DMS153 treated with DMSO at 0.1 percent for 48 hours (cell line): ENCODE measurements at regions not wholly inside any gene's neighbourhood (a gene's known extent, or its start where the extent isn't known, plus 50 kb on each side); places are given as distances from the start of the nearest gene placed in this dataset.
A peak's percentile ranks its signal among the peaks of the same experiment; 100 is the strongest.

Experiments used
- DNase-seq: peaks from one replicate; lab custom pipeline; 2025; ENCODE audit not compliant: unreplicated experiment; lab: John Stamatoyannopoulos, UW

DNA sequence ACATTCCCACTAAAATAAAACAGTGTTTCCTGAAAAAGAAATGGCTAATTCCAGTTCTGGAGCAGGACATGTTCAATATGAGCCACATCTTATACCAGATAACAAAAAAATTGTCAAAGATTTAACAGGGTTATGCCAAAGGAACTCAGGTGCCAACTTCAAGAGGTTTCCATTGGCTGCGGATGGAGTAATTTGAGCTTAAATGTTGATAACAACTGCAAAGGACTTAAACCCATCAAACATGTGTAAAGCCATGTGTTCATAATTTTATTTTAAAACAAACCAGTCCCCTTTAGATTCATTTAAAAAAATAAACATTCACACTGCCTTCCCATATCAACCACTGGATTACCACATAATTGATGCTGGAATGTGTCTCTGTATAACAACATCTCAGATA lies 156.4 kb upstream of the PCDH18 start:
- no peak for DNase-seq

GRCh38 chr4:137685357-137685756 lies 153.1 kb upstream of the PCDH18 start:
- DNase-seq: no peak

DNA sequence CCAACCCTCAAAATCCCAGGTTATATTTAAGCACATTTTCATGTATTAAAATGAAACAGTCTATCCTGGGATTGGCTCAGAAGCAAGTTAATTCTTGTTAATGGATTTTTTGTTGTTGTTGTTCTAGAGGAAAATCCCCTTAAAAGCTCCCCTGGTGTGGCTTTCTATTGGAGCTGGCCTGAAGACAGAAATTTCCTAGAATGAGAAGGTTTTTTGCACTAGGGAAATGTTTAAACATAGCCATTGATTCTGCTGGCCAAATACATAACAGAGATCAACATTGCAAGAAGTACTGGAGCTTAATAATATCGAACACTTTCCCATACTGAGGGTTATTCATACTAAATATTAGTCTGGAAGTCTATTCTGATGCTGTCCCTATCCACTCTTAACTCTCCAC lies 148.8 kb upstream of the PCDH18 start:
- no peak for DNase-seq

DNA sequence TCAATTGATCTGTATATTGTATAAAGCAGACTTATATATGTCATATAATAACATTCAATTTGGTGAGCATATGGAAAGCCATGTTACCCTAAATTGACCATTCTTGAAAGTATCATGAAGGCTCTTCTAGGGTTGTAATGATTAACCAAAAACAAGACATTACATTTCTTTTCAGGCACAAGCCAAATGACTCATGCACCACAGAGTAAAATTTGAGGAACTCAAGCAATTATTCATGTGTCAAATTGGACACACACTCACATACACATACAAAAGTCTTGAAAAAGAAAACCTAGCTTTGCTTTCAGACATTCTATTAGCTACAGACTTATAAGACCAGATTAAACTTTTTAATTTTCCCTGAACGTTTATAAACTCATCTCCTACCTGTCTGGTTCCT lies 146.5 kb upstream of the PCDH18 start:
- DNase-seq: no peak

DNA sequence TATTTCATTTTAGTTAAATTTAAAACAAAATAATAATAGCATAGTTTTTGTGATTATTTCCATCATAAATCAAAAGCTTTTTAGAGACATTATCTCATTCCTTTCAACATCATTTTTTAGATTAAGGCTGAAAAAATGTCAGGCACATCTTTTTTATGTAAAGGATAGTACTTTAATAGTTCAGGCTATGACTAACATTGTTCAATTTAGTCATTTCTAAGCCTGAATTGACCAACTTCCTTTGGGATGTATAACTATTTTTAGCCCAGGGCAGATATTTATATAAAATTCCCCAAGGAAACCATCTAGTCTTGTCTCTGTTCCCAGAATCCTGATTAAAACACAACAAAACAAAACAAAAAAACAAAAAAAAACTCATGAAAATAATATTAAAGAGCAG lies 145.6 kb upstream of the PCDH18 start:
- no peak for DNase-seq

GRCh38 chr4:137676357-137676998 lies 144.2 kb upstream of the PCDH18 start:
- no peak for DNase-seq

DNA sequence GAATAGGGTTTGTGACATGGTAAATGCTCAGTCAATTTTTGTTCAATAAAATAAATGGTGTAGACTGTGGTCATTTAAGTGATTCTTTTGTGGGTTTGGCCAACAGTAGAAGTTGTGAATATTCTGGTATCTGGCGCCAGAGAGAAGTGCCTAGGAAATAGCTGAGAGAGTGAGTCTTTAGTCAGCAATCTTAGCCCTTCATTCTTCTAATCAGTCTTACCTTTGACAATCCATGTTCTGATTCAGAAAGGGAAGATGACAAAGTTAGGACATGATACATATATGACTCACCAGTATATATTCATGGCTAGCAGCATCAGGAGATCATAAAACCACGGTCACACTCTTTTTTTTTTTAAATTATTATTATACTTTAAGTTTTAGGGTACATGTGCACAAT lies 141.8 kb upstream of the PCDH18 start:
- no peak for DNase-seq

GRCh38 chr4:137668885-137669545 lies 136.7 kb upstream of the PCDH18 start:
- DNase-seq: no peak

DNA sequence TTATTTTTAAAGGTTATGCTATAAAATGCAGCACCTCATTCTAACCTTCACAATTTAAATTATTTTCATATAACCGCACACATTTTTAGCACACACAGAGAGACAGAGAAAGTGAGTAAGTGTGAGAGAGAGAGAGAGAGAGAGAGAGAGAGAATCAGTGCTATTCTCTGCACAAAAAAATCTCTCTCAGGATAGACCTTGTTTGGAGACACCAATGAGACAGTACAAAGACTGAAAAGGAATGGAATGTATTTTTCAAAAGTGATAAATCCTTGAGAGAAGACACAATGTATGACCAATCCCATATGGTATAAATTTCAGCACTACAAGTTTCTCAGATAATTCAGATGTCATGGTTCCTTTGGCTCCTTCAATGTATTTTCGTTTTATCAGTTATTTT lies 132.1 kb upstream of the PCDH18 start:
- no peak for DNase-seq

DNA sequence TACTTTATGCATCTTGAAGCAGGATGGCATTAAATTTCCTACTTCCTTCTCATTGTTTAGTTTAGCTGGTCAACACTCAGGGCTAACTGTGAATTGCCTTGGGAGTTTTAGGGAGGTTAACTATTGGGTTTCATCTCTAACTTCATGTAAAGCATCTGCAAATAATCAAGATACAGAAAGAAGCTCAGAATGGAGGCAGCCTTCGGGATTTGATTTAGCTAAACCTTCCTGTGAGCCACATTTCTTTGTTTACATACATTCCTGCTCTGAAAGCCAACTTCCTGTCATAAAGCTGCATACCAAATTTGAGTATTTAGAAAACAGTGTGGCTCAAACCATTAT lies 131.7 kb upstream of the PCDH18 start:
- DNase-seq: peak; percentile 10

DNA sequence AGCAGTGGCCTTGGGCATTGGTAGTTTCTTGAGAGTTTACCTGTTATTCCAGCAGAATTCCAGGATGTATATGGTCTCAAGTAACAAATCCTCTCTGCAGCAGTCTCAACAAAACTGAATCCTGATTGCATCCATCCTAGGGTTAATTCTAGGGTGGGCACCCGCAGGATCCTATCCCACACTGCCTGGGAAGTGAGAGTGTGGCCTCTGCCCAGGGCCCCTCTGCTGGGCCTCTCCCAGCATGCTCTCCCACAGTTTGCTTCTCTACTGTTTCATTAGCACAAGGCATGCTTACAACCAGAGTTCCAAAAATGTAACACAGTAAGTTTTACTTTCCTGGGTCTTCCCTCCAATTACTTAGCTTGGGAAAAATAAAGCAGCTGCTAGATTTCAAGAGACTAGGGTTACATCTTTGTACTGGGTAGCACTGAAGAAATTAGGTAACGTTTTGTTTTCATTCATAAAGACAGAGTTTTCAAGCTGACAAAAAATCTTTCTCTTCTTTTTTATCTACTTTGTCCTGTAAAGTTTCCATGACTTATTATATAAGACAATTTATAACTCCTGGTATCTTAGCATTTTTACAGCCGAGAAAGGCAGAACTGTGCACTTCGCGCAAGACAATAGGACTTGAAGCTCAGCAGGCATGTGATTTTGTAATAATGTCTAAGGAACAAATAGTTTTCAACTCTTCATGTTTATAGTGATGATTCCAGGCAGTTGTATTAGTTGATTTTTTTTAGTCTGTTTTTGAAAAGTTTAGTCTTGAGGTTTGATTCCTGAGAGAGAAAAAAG lies 131.2 kb upstream of the PCDH18 start:
- no peak for DNase-seq

DNA sequence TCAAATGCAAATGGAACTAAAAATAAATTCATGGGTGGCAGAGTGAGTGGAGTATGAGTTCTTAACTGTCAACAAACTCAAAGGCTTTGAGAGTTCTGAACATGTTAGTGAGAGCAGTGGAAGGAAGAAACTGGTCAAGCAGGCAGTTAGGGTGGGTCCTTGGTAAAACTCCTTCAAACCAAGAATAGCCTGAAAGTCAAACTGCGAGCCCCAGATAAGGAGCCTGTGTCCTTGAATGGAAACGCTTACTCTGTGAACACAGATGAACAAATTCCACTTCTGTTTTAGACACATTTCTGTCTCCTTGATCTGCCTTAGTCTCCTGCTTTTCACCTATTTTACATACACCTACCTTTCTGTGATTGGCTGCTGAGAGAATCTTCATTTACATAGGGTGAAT lies 129.4 kb upstream of the PCDH18 start:
- DNase-seq: no peak

- no peak for DNase-seq
Measured at GRCh38 chr4:137660211-137660610, 127.9 kb upstream of the PCDH18 start.

GRCh38 chr4:137659431-137659830 lies 127.1 kb upstream of the PCDH18 start:
- DNase-seq: no peak

- no peak for DNase-seq
Measured at GRCh38 chr4:137656661-137657060, 124.4 kb upstream of the PCDH18 start.

DNA sequence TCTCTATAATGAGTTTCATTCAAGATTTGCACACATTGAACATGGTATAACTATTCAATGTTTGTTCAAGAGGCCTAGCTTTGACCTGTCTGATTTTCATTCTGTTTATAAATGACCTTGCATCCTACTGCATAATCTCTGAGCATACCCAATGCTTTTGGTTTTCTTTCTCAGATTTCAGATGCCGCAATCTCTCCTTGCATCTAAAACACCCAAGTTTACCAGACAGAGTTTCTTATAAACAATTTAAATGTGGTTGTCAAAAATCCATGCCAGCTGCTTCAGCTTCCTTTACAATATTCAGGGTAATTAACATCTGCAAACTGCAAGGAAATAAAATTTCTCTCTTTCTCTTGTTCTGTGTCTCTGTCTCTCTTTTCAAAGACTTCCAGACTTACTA lies 123.0 kb upstream of the PCDH18 start:
- no peak for DNase-seq

- no peak for DNase-seq
Measured at GRCh38 chr4:137651128-137651527, 118.8 kb upstream of the PCDH18 start.

DNA sequence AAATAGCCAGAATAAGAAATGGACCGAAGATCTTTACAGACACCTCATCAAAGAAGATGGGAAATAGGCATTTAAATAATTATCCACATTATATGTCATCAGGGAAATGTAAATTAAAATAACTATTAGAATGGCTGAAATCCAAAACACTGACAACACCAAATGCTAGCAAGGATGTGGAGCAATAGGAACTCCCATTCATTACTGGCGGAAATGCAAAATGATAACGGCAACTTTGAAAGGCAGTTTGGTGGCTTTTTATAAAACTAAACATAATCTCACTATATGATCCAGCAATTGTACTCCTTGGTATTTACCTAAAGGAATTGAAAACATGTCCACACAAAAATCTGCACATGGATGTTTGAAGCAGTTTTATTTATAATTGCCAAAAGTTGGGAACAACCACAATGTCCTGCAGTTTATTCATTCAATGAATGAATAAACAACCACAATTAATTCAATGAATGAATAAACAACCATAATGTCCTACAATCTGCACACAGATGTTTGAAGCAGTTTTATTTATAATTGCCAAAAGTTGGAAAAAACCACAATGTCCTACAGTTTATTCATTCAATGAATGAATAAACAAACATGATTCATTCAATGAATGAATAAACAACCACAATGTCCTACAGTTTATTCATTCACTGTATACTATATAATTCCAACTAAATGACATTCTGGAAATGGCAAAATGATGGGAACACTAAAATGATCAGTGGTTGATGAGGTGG lies 117.6 kb upstream of the PCDH18 start:
- no peak for DNase-seq

GRCh38 chr4:137648531-137648930 lies 116.2 kb upstream of the PCDH18 start:
- DNase-seq: no peak

DNA sequence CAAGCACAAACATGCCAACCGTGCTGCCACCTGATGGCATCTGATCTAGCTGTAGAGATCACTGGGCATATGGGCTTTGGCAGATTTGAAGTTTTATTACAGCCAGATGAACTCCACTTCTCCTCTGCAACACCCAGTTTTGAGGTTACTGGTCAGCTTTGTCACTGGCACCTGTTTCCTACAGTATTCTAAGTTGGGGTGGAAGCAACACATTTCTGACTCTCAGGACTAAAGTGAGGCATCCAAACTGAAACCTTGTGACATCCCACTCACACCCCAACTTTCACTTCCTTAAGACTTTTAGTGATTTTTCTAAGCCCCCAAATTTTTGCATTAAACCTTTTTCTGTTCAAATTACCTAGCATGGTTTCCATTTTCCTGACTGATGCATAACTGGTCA lies 115.1 kb upstream of the PCDH18 start:
- no peak for DNase-seq

- DNase-seq: no peak
Measured at GRCh38 chr4:137644201-137644600, 111.9 kb upstream of the PCDH18 start.

GRCh38 chr4:137641544-137641943 lies 109.2 kb upstream of the PCDH18 start:
- no peak for DNase-seq
